ENCODE measurements at regions not wholly inside any gene's neighbourhood (a gene's known extent, or its start where the extent isn't known, plus 50 kb on each side); places are given as distances from the start of the nearest gene placed in this dataset.

DNA sequence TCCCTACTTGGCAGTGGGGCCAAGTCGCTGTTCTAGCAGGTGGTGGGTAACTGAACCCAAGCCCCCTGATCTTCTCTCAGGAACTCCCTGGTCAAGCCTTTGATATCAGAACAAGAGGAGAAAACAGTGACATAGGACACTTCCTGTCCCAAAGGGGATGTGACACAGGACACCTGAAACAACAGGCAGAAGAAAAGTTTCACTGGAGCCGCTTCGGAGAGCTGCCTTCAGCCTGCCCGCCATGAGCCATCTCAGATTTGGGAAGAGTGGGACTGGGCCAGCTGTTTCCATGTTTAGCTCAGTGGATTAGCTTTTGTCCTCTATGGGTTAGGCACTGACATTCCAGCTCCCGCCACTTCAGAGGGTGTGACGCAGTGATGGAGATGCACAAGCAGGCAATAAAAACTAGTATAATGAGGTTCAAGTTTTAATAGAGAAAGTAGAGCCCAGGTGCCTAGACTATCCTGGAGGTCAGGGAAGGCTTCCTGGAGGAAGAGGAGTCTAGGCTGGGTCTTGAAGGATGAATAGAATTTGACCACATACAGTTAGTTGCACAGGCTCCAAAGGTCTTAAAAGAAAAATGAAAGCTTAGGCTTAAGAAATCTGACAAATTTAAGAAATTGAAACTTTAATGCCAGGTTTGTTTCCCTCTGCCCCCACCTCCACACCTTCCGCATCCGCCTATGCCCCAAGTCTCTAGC, 104.1 kb upstream of the SPRY4 start:
- TF ChIP-seq, protein P1, sequence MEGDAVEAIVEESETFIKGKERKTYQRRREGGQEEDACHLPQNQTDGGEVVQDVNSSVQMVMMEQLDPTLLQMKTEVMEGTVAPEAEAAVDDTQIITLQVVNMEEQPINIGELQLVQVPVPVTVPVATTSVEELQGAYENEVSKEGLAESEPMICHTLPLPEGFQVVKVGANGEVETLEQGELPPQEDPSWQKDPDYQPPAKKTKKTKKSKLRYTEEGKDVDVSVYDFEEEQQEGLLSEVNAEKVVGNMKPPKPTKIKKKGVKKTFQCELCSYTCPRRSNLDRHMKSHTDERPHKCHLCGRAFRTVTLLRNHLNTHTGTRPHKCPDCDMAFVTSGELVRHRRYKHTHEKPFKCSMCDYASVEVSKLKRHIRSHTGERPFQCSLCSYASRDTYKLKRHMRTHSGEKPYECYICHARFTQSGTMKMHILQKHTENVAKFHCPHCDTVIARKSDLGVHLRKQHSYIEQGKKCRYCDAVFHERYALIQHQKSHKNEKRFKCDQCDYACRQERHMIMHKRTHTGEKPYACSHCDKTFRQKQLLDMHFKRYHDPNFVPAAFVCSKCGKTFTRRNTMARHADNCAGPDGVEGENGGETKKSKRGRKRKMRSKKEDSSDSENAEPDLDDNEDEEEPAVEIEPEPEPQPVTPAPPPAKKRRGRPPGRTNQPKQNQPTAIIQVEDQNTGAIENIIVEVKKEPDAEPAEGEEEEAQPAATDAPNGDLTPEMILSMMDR (IDR thresholded peaks at IDR 0.05): no peak
- TF ChIP-seq POLR2A (IDR thresholded peaks at IDR 0.05): no peak

Measured in thyroid gland (tissue), 4 donors.